ENCODE measurements at regions not wholly inside any gene's neighbourhood (a gene's known extent, or its start where the extent isn't known, plus 50 kb on each side); places are given as distances from the start of the nearest gene placed in this dataset.

- no peak for TF ChIP-seq IRF5 (IDR thresholded peaks at IDR 0.05; ENCODE audit: borderline replicate concordance)
- TF ChIP-seq NR2F1 (conservative IDR thresholded peaks at IDR 0.05) = no peak
- no peak for TF ChIP-seq SIN3A (IDR thresholded peaks at IDR 0.05; ENCODE audit: low read depth, low read length)
- no peak for TF ChIP-seq RUNX3 (IDR thresholded peaks at IDR 0.05; ENCODE audit: low read length)
- TF ChIP-seq KLF5 (IDR thresholded peaks at IDR 0.05; ENCODE audit: partially characterized antibody) = no peak
- TF ChIP-seq SMAD5 (IDR thresholded peaks at IDR 0.05; ENCODE audit: low read depth) = no peak
These were observed 689.7 kb upstream of the PRMT6 start (continued) for GRCh38 chr1:106366627-106367319.

GRCh38 chr1:106378261-106378660 lies 678.2 kb upstream of the PRMT6 start:
- FAIRE-seq (no peak), ATAC-seq (no peak), DNase-seq (ENCODE audit: low read depth, low spot score) (no peak)
- no peak overlapping the region for H3K27ac ChIP-seq (ENCODE audit: control insufficient read depth, insufficient read depth)
- SMC1A ChIA-PET (ENCODE audit: uncharacterized antibody, unreplicated experiment) = no interaction called here
- intact Hi-C loops (cut with micrococcal nuclease; ENCODE audit: unreplicated experiment) (no loop called here), in situ Hi-C loops (cut with MboI) (no loop called here)
- RAD21 ChIA-PET (ENCODE audit: unreplicated experiment) = no interaction called here
- H3K27me3 ChIP-seq (replicated peaks in 1 of 2; ENCODE audit: control insufficient read depth in 2 of 2, insufficient read depth in 2 of 2, low read length in 1 of 2) = no peaks in the 10 kb centered on the region
- POLR2A ChIA-PET = no interaction called here
- H3K9ac ChIP-seq (ENCODE audit: control insufficient read depth, insufficient read depth, low read length) = no peak overlapping the region
- CTCF ChIA-PET = no interaction called here
- no peak overlapping the region for H3K4me3 ChIP-seq
- H3K79me2 ChIP-seq (ENCODE audit: control insufficient read depth, insufficient read depth, low read length) = no peaks in the 10 kb centered on the region
- no peak overlapping the region for H3K4me2 ChIP-seq (ENCODE audit: control insufficient read depth, insufficient read depth)
- H4K20me1 ChIP-seq (ENCODE audit: control insufficient read depth, insufficient read depth) = no peaks in the 10 kb centered on the region
- H3K4me1 ChIP-seq (ENCODE audit: control insufficient read depth, insufficient read depth, low read length) = no peaks in the 10 kb centered on the region
- no peaks in the 10 kb centered on the region for H3K9me3 ChIP-seq (replicated peaks; ENCODE audit: control insufficient read depth, insufficient read depth, low read length)
- no TSS peak for BruUV-seq (replicated peaks)
- H2AFZ ChIP-seq (ENCODE audit: control insufficient read depth, low read depth, low read length) = no peak overlapping the region
- no peaks in the 10 kb centered on the region for H3K36me3 ChIP-seq (ENCODE audit: control insufficient read depth in 2 of 2, insufficient read depth in 2 of 2, low read length in 1 of 2)
- TF ChIP-seq ZBTB40 (IDR thresholded peaks at IDR 0.05; ENCODE audit: borderline replicate concordance) (no peak), DPF2 (IDR thresholded peaks at IDR 0.05) (no peak), ZBTB4 (CRISPR knock-in tag; IDR thresholded peaks at IDR 0.05) (no peak), RELA (IDR thresholded peaks at IDR 0.05; ENCODE audit: borderline replicate concordance, partially characterized antibody) (no peak), CEBPZ (IDR thresholded peaks at IDR 0.05; ENCODE audit: low read depth, low read length) (no peak), RFX5 (IDR thresholded peaks at IDR 0.05; ENCODE audit: low read depth, low read length) (no peak)

Measured in GM12878 (cell line).